HG03095 (cell line): ENCODE measurements at regions not wholly inside any gene's neighbourhood (a gene's known extent, or its start where the extent isn't known, plus 50 kb on each side); places are given as distances from the start of the nearest gene placed in this dataset.
"Not testable (repeated sequence)": the region's sequence is repeated elsewhere in the genome, so short reads cannot be mapped to it uniquely, and the experiment has no call there.

Experiments used
- ATAC-seq: cut with Tn5 transposase; IDR thresholded peaks from one replicate; pipeline ENCODE4 v1.9.1; 2021; ENCODE audit warnings: moderate library complexity; ENCODE audit not compliant: unreplicated experiment

GRCh38 chr2:221999717-222000116, 299.1 kb downstream of the PAX3 start:
- no peak for ATAC-seq

GRCh38 chr2:221999166-221999565, 299.6 kb downstream of the PAX3 start:
- no peak for ATAC-seq

- ATAC-seq = no peak
Measured at GRCh38 chr2:221997683-221998082, 301.1 kb downstream of the PAX3 start.

- ATAC-seq = no peak
Measured at GRCh38 chr2:221997100-221997499, 301.7 kb downstream of the PAX3 start.

GRCh38 chr2:221994926-221995325, 303.9 kb downstream of the PAX3 start:
- ATAC-seq = no peak

GRCh38 chr2:221984376-221984775, 314.4 kb downstream of the PAX3 start:
- not testable (repeated sequence) for ATAC-seq

- no peak for ATAC-seq
Measured at GRCh38 chr2:221981912-221982470, 316.8 kb downstream of the PAX3 start.

GRCh38 chr2:221975151-221975550, 323.6 kb downstream of the PAX3 start:
- no peak for ATAC-seq

- ATAC-seq = no peak
Measured at GRCh38 chr2:221973902-221974301, 324.9 kb downstream of the PAX3 start.

- no peak for ATAC-seq
Measured at GRCh38 chr2:221973502-221973901, 325.3 kb downstream of the PAX3 start.

GRCh38 chr2:221972813-221973478, 325.9 kb downstream of the PAX3 start:
- no peak for ATAC-seq

- ATAC-seq = no peak
Measured at GRCh38 chr2:221970389-221970788, 328.4 kb downstream of the PAX3 start.

- no peak for ATAC-seq
Measured at GRCh38 chr2:221969830-221970144, 329.0 kb downstream of the PAX3 start.

GRCh38 chr2:221969087-221969829, 329.5 kb downstream of the PAX3 start:
- ATAC-seq = no peak

- no peak for ATAC-seq
Measured at GRCh38 chr2:221962186-221962585, 336.6 kb downstream of the PAX3 start.

- no peak for ATAC-seq
Measured at GRCh38 chr2:221961561-221961960, 337.2 kb downstream of the PAX3 start.

- ATAC-seq = no peak
Measured at GRCh38 chr2:221958224-221958623, 340.6 kb downstream of the PAX3 start.

- no peak for ATAC-seq
Measured at GRCh38 chr2:221948076-221948475, 350.7 kb downstream of the PAX3 start.

GRCh38 chr2:221944452-221944851, 354.3 kb downstream of the PAX3 start:
- ATAC-seq = not testable (repeated sequence)

- ATAC-seq = no peak
Measured at GRCh38 chr2:221943076-221943810, 355.6 kb downstream of the PAX3 start.

GRCh38 chr2:221931251-221931991, 359.3 kb upstream of the EPHA4 start:
- ATAC-seq = no peak
